AG09319 (cell line): ENCODE measurements at regions not wholly inside any gene's neighbourhood (a gene's known extent, or its start where the extent isn't known, plus 50 kb on each side); places are given as distances from the start of the nearest gene placed in this dataset.

ENCODE experiments used
- DNase-seq: peaks from one replicate; pipeline ENCODE4 v3.0.0-alpha.2; 2010; ENCODE audit warnings: low read depth; ENCODE audit errors: extremely low read depth
- TF ChIP-seq, protein P1 (sequence below): IDR thresholded peaks from 2 replicates; pipeline ENCODE4 v1.5.1; 2011; ENCODE audit warnings: low read depth, mild to moderate bottlenecking, inconsistent platforms, low read length, moderate library complexity

- no peak for DNase-seq
- TF ChIP-seq, protein P1, sequence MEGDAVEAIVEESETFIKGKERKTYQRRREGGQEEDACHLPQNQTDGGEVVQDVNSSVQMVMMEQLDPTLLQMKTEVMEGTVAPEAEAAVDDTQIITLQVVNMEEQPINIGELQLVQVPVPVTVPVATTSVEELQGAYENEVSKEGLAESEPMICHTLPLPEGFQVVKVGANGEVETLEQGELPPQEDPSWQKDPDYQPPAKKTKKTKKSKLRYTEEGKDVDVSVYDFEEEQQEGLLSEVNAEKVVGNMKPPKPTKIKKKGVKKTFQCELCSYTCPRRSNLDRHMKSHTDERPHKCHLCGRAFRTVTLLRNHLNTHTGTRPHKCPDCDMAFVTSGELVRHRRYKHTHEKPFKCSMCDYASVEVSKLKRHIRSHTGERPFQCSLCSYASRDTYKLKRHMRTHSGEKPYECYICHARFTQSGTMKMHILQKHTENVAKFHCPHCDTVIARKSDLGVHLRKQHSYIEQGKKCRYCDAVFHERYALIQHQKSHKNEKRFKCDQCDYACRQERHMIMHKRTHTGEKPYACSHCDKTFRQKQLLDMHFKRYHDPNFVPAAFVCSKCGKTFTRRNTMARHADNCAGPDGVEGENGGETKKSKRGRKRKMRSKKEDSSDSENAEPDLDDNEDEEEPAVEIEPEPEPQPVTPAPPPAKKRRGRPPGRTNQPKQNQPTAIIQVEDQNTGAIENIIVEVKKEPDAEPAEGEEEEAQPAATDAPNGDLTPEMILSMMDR: no peak
These were observed 719.0 kb downstream of the KCNJ2 start for GRCh38 chr17:70888324-70888723.

DNA sequence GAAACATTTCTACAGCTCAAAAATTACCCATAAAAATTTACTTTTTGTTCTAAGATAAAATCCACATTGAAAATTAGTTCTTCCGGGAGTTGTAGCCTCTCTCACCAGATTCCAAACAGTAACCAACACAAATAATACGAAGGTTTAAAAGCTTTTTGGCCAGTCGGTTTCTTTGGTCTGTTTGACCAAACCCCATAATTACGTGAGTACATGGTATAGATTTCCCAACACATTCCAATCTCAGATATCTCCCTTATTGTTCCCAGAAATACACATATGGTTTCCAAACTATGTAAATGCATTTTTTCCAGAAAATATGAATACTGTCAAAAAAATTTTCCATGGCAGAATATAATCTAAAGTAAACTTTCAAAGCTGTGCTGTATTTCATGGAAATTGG is 722.0 kb downstream of the KCNJ2 start:
- TF ChIP-seq, protein P1: no peak
- DNase-seq: no peak

- DNase-seq: no peak
- TF ChIP-seq, protein P1: no peak
These were observed 723.2 kb downstream of the KCNJ2 start for GRCh38 chr17:70892527-70892926.

GRCh38 chr17:70896843-70897242 is 727.5 kb downstream of the KCNJ2 start:
- TF ChIP-seq, protein P1: no peak
- DNase-seq: no peak

- TF ChIP-seq, protein P1: no peak
- no peak for DNase-seq
These were observed 728.1 kb downstream of the KCNJ2 start for GRCh38 chr17:70897446-70897845.

DNA sequence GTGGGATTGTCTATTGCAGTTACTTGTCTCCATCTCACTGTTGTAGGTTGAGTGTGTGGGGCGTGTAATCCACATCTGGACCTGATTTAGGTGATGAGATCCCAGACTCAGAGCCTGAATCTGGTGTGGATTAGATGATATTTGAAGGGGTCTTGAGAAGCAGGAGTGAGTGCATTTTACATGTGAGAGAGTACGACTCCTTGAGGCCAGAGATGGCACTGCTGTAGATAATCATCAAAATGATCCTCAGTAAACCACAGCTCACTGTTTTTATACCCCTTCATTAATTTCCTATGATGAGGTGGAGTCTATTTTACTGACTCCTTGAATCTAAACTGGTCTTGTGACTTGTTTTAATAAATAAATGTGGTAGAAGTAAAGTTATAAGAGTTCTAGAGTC is 732.5 kb downstream of the KCNJ2 start:
- no peak for DNase-seq
- TF ChIP-seq, protein P1: peak; percentile 14

DNA sequence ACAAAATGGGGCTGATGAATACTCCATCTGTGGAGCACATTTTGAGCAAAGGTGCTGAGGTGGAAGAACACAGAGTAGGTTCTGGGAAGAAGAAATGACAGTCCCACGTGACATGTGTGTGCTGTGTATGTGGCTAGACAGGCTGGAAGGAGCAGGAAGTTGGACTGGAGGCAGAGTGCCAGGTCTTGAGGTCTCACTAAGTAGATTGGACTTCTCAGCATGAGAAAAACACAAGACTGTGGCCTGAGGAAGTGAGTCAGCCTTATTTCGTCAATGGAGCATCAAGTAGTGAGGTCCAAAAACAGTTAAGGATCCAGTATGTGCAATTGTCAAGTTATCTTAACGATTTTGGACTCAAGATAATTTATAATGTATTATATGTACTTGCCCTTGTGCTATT is 736.5 kb downstream of the KCNJ2 start:
- TF ChIP-seq, protein P1: no peak
- DNase-seq: peak; percentile 85
